AG08395 (cell line): ENCODE measurements at regions not wholly inside any gene's neighbourhood (a gene's known extent, or its start where the extent isn't known, plus 50 kb on each side); places are given as distances from the start of the nearest gene placed in this dataset.
"Not testable (repeated sequence)": the region's sequence is repeated elsewhere in the genome, so short reads cannot be mapped to it uniquely, and the experiment has no call there.

Source experiments
- DNase-seq: peaks from one replicate; pipeline ENCODE4 v3.0.0; 2012; ENCODE audit warnings: mixed read lengths, low spot score

GRCh38 chrX:54615109-54615508 is 85.1 kb downstream of the GNL3L start:
- no peak for DNase-seq

GRCh38 chrX:54633641-54634040 is 103.6 kb downstream of the GNL3L start:
- no peak for DNase-seq

GRCh38 chrX:54639018-54639345 is 109.0 kb downstream of the GNL3L start:
- no peak for DNase-seq

- DNase-seq: peak; percentile 93
Observed at GRCh38 chrX:54639346-54640102, 109.5 kb downstream of the GNL3L start.

- DNase-seq: no peak
Observed at GRCh38 chrX:54640103-54640690, 110.2 kb downstream of the GNL3L start.

- DNase-seq: no peak
Observed at GRCh38 chrX:54640736-54641135, 110.7 kb downstream of the GNL3L start.

- DNase-seq: no peak
Observed at GRCh38 chrX:54641530-54641929, 111.5 kb downstream of the GNL3L start.

GRCh38 chrX:54647607-54648006 is 117.6 kb downstream of the GNL3L start:
- not testable (repeated sequence) for DNase-seq

GRCh38 chrX:54659547-54659946 is 129.5 kb downstream of the GNL3L start:
- DNase-seq: no peak

- no peak for DNase-seq
Observed at GRCh38 chrX:54675762-54676161, 122.3 kb downstream of the ITIH6 start.

GRCh38 chrX:54695231-54695630 is 102.8 kb downstream of the ITIH6 start:
- DNase-seq: no peak

- DNase-seq: no peak
Observed at GRCh38 chrX:54695816-54696487, 102.1 kb downstream of the ITIH6 start.
